Lower leg skin (tissue), 4 donors: ENCODE measurements at regions not wholly inside any gene's neighbourhood (a gene's known extent, or its start where the extent isn't known, plus 50 kb on each side); places are given as distances from the start of the nearest gene placed in this dataset.

Source experiments
- DNase-seq, 2 donors: peaks; one replicate each; pipeline ENCODE4 v3.0.0-alpha.2; 2019; ENCODE audit warnings: low spot score in 2 of 2
- H3K4me3 ChIP-seq: fragments of 200-600 bp; sonication (generic); 2 replicates; pipeline ENCODE4 v1.5.1; 2017; ENCODE audit warnings: mild to moderate bottlenecking, low read depth; ENCODE audit not compliant: poor library complexity, severe bottlenecking
- POLR2A ChIP-seq, 2 donors: fragments of 450-650 bp; IDR thresholded peaks; one replicate each; pipeline ENCODE4 v1.6.1; 2016 to 2017; ENCODE audit warnings: antibody characterized with exemption in 2 of 2, mild to moderate bottlenecking in 1 of 2, moderate library complexity in 1 of 2
- WGBS, 2 donors: methylation state at CpG; one replicate each; pipeline ENCODE4 v1.1.5; 2018; 5-methylcytosine and 5-hydroxymethylcytosine counted together
- intact Hi-C: fragments of 100-400 bp; cut with DNase I; formaldehyde crosslinking; loops from one replicate; pipeline ENCODE4 v1.15.0; 2023; ENCODE audit warnings: low total_unique reads
- TF ChIP-seq, protein P1 (sequence below), 3 donors: fragments of 450-650 bp; IDR thresholded peaks; one replicate each; pipeline ENCODE4 v1.5.1; 2016; ENCODE audit warnings: antibody characterized with exemption in 3 of 3, mild to moderate bottlenecking in 3 of 3, moderate library complexity in 2 of 3

DNA sequence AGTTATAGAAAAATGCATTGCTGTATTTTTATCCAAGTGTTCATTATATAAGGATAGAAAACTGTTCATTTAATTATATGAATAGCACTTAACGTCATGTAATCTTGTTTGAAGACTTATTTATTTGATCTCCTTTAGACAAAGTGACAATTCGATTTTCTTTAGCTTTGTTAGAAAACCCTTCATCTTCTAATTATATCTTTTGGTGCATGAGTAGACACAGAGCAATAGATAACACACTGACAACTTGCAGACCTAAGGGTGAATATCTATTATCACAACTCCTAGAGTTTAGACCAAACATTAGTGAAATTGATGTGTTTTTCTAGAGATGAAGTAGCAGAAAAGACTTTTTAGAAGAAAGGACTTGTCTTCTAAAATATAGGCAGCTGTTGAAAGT lies 446.4 kb upstream of the SEMA6A start:
- no peak for DNase-seq
- intact Hi-C loops = no loop called here
- WGBS, 2 donors = 65 to 77% methylated on average over 2 of the region's 2 CpGs
- TF ChIP-seq, protein P1, sequence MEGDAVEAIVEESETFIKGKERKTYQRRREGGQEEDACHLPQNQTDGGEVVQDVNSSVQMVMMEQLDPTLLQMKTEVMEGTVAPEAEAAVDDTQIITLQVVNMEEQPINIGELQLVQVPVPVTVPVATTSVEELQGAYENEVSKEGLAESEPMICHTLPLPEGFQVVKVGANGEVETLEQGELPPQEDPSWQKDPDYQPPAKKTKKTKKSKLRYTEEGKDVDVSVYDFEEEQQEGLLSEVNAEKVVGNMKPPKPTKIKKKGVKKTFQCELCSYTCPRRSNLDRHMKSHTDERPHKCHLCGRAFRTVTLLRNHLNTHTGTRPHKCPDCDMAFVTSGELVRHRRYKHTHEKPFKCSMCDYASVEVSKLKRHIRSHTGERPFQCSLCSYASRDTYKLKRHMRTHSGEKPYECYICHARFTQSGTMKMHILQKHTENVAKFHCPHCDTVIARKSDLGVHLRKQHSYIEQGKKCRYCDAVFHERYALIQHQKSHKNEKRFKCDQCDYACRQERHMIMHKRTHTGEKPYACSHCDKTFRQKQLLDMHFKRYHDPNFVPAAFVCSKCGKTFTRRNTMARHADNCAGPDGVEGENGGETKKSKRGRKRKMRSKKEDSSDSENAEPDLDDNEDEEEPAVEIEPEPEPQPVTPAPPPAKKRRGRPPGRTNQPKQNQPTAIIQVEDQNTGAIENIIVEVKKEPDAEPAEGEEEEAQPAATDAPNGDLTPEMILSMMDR (IDR thresholded peaks at IDR 0.05) = no peak
- no peak for TF ChIP-seq POLR2A (IDR thresholded peaks at IDR 0.05)
- H3K4me3 ChIP-seq = no peak overlapping the region

DNA sequence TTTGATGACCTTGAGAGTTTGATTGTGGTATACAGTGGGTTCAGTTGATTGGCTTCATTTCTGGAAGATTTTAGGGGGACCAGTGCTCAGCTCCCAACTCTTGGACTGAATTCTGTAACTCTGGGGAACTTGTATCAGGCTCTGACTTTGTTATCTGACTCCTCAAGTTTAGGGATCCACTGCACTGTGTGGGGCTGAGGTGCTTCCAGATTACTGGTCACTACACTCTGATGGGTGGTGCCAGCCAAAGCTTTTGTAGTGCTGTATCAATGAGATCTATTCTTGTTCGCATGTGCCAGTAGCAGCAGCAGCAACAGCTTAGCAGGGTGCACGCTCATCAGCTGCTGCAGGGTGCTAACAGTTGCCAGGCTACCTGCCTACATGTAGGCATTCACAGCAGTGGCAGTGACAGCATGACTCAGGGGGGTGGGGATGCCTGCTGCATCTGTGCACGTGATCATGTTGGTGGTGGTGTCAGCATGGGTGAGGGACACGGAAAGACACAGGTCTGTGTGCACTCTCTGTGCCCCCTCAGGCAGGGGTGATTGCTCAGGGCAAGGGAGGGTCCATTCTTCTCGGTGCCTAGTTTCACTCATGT lies 438.8 kb upstream of the SEMA6A start:
- DNase-seq = no peak
- intact Hi-C loops = no loop called here
- TF ChIP-seq POLR2A (IDR thresholded peaks at IDR 0.05) = no peak
- TF ChIP-seq, protein P1 (IDR thresholded peaks at IDR 0.05) = no peak
- no peak overlapping the region for H3K4me3 ChIP-seq
- 81 to 84% methylated on average over 5 of the region's 5 CpGs for WGBS, 2 donors

GRCh38 chr5:117010574-117010973 lies 436.0 kb upstream of the SEMA6A start:
- no peak for DNase-seq
- intact Hi-C loops = no loop called here
- 78 to 97% methylated on average over 2 of the region's 2 CpGs for WGBS, 2 donors
- TF ChIP-seq, protein P1 (IDR thresholded peaks at IDR 0.05) = no peak
- TF ChIP-seq POLR2A (IDR thresholded peaks at IDR 0.05) = no peak
- H3K4me3 ChIP-seq = no peak overlapping the region

DNA sequence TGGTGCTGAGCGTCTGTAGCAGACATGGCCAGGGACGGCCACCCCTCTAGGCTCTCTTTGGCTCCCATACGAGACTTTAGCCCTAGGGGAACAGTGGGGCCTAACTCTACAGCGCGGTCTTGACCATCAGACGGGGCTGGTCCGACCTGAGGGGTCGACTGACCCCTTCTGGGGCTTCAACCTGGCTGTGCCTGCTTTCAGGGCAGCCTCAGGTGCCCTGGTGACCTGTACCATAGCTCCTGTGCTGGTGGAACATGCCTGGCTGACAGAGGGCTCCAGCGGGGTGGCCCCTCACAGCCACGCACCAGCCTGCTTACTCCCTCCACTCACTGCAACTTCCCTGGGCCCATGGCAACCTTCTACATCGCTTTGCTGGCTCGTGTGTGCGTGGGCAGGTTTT lies 423.4 kb upstream of the SEMA6A start:
- 85 to 99% methylated on average over 11 to 12 of the region's 13 CpGs for WGBS, 2 donors
- intact Hi-C loops = no loop called here
- TF ChIP-seq POLR2A (IDR thresholded peaks at IDR 0.05) = no peak
- TF ChIP-seq, protein P1 (IDR thresholded peaks at IDR 0.05) = no peak
- no peak overlapping the region for H3K4me3 ChIP-seq
- no peak for DNase-seq

GRCh38 chr5:116992681-116993080 lies 418.1 kb upstream of the SEMA6A start:
- no peak overlapping the region for H3K4me3 ChIP-seq
- TF ChIP-seq, protein P1 (IDR thresholded peaks at IDR 0.05) = no peak
- no peak for TF ChIP-seq POLR2A (IDR thresholded peaks at IDR 0.05)
- intact Hi-C loops = no loop called here
- DNase-seq = no peak
- WGBS, 2 donors = 78 to 86% methylated on average over 2 of the region's 2 CpGs

DNA sequence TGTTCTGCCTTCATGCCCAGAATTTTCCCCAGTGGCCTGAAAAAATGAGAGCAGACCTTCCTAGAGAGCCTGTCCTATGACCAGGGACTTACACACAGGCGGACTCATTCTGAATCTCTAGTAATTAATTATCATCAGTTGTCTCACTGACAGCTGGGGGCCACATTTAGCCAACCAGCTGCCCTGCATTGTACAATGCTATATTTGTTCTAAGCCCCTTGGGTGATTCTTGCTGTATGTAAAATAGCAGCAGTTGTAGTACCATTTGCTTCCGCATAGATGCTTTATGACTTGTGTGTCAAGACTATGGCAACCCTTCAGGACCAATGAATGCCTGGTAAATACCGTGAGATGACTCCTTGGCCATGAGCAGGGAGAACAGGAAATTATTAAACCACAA lies 415.4 kb upstream of the SEMA6A start:
- DNase-seq = no peak
- intact Hi-C loops = no loop called here
- TF ChIP-seq, protein P1 (IDR thresholded peaks at IDR 0.05) = no peak
- no peak for TF ChIP-seq POLR2A (IDR thresholded peaks at IDR 0.05)
- H3K4me3 ChIP-seq = no peak overlapping the region
- 83 to 87% methylated on average over 3 of the region's 3 CpGs for WGBS, 2 donors
